GM19397 (cell line): ENCODE measurements at regions not wholly inside any gene's neighbourhood (a gene's known extent, or its start where the extent isn't known, plus 50 kb on each side); places are given as distances from the start of the nearest gene placed in this dataset.

Experiments
- ATAC-seq: cut with Tn5 transposase; IDR thresholded peaks from one replicate; pipeline ENCODE4 v1.9.1; 2021; ENCODE audit warnings: mild to moderate bottlenecking, moderate library complexity; ENCODE audit not compliant: unreplicated experiment

GRCh38 chr4:24637173-24637572 lies 52.8 kb upstream of the DHX15 start:
- ATAC-seq = no peak

- ATAC-seq = no peak
Observed at GRCh38 chr4:24638396-24638875, 54.1 kb upstream of the DHX15 start.

DNA sequence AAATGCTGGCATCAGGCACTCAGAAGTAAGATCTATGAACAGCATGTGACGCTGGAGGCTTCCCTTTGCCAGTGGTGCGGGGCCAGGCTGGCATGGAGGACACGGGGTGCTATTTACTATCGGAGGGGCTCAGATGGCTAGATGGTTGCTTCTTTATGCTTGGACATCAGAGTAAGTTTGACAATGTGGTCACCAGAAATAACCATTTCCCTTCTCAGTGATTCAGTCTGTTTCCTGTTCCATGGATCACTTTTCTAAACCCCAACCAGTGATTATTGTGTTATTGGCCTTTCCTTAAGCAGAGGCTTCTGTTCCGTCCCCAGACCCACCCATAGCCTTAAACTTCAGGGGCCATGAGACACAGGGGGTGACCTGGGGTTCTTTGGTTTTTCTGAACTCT lies 55.4 kb upstream of the DHX15 start:
- no peak for ATAC-seq

- ATAC-seq = no peak
Observed at GRCh38 chr4:24640366-24640765, 56.0 kb upstream of the DHX15 start.

- ATAC-seq = peak; percentile 71
Observed at GRCh38 chr4:24642981-24643547, 58.7 kb upstream of the DHX15 start.

GRCh38 chr4:24643774-24644520 lies 59.6 kb upstream of the DHX15 start:
- no peak for ATAC-seq

DNA sequence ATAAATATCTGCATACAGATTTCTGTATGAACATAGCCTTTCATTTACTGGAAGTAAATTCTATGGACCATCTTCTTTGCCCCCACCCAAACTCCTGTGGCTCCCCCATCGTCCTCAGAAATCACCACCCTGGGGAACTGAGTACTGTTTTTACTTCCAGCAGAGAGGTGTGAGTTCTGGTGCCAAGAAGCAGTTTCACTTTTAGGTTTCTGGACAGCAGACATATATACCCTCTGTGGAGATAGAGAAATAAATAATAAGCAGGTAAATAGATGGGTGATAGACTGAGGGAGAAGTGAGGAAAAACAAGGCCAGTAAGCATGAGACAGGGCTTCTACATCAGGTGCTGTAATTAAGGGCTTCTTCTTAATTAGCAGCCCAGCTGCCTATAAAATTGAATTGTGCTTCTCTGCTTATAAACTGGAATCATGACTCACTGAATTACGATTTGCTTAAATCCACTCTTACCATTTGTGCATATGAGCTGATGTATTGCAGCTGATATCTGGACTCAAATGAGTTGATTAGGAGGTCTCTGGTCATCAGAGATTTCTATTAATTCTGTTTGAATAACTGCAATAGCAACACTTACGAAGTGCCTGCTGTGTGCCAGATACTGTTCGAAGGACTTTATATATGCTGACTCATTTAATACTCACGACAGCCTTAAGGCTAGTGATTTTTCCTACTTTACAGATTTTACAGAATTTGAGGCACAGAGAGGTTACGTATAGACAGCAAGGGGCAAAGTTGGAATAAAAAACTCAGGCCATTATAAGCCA lies 60.8 kb upstream of the DHX15 start:
- ATAC-seq = no peak

DNA sequence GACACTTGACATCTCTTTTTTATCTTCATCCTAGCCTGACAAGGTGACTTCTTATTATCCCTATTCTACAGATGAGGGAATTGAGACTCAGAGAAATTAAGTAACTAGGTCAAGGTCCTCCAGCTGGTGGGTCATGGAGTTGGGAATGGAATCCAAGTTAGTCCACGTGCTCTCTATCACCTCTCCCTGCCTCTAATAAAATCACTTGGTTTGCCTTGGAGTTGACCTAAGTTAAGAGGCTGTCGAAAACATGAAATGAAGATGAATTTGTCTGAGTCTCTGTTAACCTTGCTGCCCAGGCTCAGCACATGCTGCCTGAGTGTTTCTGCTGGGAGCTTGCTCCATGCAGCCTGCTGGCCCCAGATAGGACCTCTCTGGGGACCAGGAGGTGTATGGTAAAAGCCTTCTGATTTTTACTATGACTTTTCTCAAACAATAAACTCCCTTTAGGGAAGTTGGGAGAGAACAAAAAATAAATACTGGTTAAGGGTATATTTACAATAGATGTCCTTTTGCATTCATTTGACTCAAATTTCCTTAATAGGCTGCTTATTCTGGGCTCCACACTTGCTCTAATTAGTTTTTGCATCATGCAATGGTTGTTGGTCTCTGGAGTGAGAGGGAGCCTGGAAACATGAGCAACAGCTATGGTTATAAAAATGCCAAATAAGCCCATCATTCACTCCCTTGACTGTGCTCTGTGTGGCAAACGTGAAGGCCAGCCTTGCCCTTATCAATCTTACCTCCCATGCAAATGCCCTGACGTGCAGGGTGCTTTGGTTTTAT lies 61.6 kb upstream of the DHX15 start:
- no peak for ATAC-seq

DNA sequence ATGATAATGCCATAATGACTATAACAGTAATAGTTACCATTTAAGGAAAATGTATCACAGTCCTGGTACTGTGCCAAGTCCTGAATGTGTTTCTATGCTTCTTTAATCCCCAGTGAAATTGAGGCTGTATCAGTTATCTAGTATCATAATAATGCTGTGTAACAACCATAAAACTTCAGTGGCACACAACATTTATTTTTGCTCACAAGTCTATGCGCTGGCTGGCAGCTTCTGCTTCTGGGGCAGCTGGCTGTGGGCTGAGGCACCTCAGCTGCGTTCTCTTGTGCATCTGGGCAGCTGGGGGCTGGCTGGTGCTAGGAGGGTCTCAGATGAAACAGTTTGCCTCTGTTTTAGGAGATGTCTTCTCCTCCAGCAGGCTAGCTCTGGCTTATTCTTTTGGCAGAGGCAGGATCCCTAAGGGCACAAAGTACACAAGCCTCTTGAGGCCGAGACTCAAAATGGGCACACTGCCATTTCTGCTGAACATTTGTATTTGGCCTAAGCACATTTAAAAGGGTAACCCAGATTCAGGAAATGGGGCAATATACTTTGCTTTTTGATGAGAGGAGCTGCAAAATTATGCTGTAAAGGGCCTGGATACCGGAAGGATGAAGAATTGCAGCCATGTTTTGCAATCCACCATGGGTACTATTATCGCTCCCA lies 62.6 kb upstream of the DHX15 start:
- ATAC-seq = no peak

DNA sequence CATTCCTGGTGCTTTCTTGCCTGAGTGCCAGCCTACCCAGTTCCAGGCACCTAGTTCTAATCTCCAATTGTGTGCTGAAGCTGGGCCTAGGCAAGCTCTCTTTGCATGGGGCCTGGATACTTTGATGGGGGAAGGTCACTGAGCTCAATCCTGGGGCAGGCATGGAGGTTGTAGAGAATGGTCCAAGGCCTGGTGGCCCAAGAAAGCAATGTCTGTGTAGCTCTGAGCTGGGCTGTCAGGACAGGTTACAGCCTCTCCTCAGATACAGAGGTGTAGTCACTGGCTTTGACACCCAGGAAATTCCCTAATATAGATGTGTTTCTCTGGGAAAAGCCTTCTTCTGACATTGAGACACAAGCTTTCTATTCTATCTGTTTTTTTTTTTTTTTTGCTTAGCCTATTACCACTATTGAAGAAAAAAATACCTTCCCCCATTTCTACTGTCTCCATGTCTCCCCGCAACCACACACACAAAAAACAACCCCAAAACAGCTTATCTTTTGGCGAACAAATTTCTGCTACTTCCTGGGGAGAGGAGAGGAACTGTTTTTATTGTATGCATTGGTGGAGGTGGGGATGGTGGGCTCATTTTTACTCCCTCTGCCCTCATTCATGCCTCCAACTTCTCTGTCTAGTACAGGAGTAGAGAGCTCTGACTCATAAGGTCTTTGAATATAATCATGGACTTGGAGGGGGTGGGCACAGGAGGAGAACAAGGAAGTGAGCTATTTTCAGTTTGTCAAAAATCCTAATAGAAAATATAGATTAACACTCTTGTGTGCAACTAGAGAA lies 66.7 kb upstream of the DHX15 start:
- ATAC-seq = no peak

GRCh38 chr4:24655326-24655725 lies 71.0 kb upstream of the DHX15 start:
- ATAC-seq = no peak

DNA sequence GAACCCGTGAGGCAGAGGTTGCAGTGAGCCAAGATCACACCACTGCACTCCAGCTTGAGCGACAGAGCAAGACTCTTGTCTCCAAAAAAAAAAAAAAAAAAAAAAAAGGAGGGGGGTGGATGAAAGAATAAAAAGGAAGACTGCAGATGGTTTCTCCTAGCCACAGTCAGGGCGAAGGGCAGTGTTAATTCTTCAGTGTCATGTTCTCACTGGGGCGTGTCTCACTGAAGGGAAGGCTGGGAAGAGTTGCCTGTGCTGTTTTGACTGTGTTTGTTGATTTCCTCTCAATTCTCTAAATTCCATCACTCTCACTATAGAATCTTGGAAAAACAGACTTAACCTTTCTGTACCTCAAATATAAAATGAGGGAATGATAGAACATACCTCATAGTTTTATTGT lies 71.6 kb upstream of the DHX15 start:
- ATAC-seq = no peak

- ATAC-seq = no peak
Observed at GRCh38 chr4:24656906-24657305, 72.6 kb upstream of the DHX15 start.

- peak; percentile 97 for ATAC-seq
Observed at GRCh38 chr4:24657768-24658617, 73.6 kb upstream of the DHX15 start.

DNA sequence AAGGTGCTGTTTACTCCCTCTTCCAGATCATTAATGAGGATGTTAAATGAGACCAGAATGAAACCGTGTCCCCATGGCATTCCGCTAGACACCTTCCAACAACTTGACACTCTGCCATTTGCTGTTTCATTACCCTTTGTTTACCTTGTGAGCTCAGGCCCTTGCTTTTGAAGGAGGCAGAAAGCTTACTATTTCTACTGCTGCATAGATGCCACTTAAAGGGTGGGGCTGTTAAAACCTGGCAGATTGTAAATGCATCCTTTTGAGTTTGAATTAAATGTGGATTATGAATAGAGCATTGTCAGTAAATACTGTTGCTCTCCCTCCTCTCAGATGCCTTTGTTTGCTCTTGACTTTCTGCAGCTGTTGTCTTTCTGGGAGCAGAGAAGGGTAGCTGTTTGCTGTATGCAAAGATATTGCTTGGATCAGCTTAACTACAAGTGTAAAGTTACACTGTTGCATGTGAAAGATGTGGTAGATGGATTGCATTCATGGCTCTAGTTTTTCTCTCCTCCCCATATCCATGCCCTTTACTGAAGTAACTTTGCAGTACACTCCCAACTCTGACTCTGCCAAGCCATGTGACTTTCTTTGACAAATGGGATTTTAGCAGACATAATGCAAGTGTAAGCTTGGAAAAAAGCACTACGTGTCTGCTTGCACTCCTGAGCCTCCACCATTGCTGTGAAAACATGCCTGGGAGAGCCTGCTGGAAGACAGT lies 75.0 kb upstream of the DHX15 start:
- ATAC-seq = no peak

GRCh38 chr4:24662056-24662455 lies 77.7 kb upstream of the DHX15 start:
- ATAC-seq = no peak

DNA sequence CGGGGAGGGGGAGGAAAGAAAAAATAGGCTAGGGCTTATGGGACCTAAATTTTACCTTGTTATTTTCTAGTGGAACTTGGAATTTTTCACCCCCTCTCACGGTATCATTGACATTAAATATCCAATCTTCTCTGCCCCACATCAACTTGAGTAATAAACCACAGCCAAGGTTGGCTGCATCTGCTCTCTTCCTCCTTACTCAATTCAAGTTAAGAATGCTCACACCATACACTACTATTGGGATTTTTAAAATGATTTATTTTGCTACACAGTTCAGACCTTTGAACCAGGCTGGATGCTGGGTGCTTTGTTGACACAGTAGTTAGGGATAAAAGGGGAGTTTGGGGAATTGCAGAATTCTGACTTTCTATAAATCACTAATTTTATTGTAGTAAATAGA lies 78.2 kb upstream of the DHX15 start:
- no peak for ATAC-seq

DNA sequence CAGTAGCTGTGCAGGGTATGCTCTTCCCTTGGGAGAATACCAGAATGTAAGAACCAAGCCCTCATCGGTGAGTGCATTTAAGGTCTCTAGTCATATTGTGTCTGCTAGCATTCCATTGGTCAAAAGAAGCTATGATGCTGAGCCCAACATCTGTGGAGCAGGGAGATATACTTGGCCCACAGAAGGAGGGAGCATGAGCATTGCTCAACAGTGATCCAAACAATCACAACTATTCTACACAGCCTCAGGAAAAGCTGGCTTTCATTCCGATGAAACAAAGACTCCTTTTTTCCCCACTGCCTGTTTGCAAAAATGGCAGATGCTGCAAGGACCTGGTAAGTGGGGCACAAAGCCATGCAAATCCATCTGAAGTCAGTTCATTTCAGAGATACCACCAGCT lies 80.6 kb upstream of the DHX15 start:
- no peak for ATAC-seq
